AG09309 (cell line): ENCODE measurements at regions not wholly inside any gene's neighbourhood (a gene's known extent, or its start where the extent isn't known, plus 50 kb on each side); places are given as distances from the start of the nearest gene placed in this dataset.

Source experiments
- DNase-seq: peaks from one replicate; pipeline ENCODE4 v3.0.0-alpha.2; 2010; ENCODE audit warnings: low read depth
- H3K4me3 ChIP-seq: 2 replicates; pipeline ENCODE4 v1.5.1; 2011; ENCODE audit warnings: mild to moderate bottlenecking, low read depth, low read length, moderate library complexity; ENCODE audit not compliant: control insufficient read depth
- TF ChIP-seq, protein P1 (sequence below): IDR thresholded peaks from 2 replicates; pipeline ENCODE4 v1.5.1; 2011; ENCODE audit warnings: mild to moderate bottlenecking, low read depth, low read length, inconsistent platforms; ENCODE audit not compliant: insufficient read depth, control insufficient read depth; ENCODE audit errors: missing control alignments

DNA sequence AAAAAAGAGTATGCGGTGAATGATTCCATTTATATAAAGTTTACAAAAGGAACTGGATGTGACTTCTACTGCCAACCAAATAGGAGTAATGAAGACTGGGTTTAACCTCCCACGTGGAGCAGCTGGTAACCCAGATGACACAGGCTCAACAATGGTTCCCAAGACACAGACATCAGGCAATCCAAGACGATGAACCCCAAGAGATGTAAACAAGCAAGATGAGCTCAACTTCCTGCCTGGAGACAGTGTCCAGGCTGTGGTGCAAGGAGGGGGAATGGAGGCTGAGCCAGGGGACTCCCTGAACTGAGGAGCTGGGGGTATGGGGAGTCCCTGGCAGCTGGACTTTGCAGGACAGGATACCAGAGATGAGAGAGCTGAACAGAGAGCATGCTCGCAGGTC is 104.7 kb downstream of the LITAF start:
- DNase-seq, result no peak
- TF ChIP-seq, protein P1, sequence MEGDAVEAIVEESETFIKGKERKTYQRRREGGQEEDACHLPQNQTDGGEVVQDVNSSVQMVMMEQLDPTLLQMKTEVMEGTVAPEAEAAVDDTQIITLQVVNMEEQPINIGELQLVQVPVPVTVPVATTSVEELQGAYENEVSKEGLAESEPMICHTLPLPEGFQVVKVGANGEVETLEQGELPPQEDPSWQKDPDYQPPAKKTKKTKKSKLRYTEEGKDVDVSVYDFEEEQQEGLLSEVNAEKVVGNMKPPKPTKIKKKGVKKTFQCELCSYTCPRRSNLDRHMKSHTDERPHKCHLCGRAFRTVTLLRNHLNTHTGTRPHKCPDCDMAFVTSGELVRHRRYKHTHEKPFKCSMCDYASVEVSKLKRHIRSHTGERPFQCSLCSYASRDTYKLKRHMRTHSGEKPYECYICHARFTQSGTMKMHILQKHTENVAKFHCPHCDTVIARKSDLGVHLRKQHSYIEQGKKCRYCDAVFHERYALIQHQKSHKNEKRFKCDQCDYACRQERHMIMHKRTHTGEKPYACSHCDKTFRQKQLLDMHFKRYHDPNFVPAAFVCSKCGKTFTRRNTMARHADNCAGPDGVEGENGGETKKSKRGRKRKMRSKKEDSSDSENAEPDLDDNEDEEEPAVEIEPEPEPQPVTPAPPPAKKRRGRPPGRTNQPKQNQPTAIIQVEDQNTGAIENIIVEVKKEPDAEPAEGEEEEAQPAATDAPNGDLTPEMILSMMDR, result no peak
- H3K4me3 ChIP-seq, result no peak overlapping the region

DNA sequence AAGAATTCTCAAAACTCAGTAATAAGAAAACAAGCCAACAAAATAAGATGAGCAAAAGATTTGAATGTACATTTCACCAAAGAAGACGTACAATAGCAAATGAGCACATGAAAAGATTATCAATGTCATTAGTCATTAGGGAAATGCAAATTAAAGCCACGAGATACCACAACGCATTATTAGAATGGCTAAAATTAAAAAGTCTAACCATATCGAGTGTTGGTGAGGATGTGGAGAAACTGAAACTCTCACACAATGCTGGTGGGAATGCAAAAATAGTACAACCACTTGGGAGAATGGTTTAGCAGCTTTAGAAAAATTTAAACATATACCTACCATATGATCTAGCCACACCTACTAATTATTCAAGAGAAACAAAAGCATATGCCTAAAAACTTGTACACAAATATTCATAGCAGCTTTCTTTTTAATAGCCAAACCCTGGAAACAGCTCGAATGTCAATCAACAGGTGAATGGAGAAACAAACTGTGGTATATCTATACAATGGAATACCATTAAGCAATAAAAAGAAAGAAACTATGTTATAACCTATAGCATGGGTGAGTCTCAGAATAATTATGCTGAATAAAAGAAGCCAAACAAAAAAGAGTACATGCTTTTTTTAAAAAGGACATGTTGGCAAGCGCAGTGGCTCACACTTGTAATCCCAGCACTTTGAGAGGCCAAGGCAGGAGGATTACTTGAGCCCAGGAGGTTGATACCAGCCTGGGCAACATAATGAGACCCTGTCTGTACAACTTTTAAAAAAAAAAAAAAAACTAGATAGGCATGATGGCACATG is 103.6 kb downstream of the LITAF start:
- H3K4me3 ChIP-seq, result no peak overlapping the region
- TF ChIP-seq, protein P1, result no peak

DNA sequence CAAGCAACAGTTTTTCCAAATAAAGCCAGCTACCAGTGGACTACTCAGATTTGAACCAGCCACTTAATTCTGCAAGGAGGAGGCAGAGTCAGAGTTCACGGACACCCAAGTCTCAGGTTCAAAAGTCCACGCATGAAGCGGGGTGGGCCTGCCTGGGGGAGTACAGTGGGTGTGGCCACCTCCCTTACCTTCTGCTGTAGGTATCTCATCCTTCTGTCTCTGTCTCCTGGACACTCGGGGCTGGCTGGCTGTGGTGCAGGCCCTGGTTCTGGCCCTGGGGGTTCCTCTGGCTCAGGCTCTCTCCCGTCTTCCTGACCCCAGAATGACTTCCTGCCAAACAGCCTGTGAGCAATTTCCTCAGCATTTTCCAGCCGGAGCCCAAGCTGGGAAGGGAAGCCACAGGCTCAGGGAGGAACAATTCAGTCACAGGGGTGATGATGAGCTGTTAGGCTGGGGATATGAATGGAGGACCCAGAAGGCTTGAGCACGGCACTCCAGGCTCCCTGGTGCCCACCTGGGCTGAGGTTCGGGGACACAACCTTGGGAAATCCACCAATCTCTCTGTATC is 101.9 kb downstream of the LITAF start:
- H3K4me3 ChIP-seq, result no peak overlapping the region
- DNase-seq, result no peak
- TF ChIP-seq, protein P1, result no peak

More for the DNA sequence above, 103.6 kb downstream of the LITAF start:
- DNase-seq, result no peak

DNA sequence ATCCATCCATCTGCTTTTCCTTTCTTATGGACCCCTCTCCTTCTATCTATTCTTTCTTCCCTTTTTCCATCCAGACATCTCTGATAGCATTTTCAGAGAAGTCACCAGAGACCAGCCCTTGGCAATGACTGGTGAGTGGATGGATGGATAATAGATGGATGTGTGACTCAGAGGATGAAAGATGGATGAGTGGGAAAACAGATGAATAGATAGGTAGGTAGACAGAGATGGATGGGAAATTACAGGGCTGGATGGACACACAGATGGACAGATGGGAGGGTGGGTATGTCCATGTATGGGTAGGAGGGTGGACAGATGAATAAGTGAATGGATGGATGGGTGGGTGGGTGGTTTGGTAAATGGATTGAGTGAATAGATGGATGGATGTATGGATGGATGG is 101.0 kb downstream of the LITAF start:
- H3K4me3 ChIP-seq, result no peak overlapping the region
- TF ChIP-seq, protein P1, result no peak
- no peak for DNase-seq

- DNase-seq, result no peak
- TF ChIP-seq, protein P1, result no peak
- H3K4me3 ChIP-seq, result no peak overlapping the region
Measured at GRCh38 chr16:11487289-11487688, 99.4 kb downstream of the LITAF start.

- no peak for DNase-seq
- no peak overlapping the region for H3K4me3 ChIP-seq
- TF ChIP-seq, protein P1, result no peak
Measured at GRCh38 chr16:11488304-11488703, 98.4 kb downstream of the LITAF start.
